Transverse colon (tissue), 4 donors: ENCODE measurements at regions not wholly inside any gene's neighbourhood (a gene's known extent, or its start where the extent isn't known, plus 50 kb on each side); places are given as distances from the start of the nearest gene placed in this dataset.

ENCODE experiments used
- DNase-seq: peaks from one replicate; pipeline ENCODE4 v3.0.0-alpha.2; 2019
- H3K27ac ChIP-seq, 4 donors: fragments of 200-600 bp; sonication (generic); 2 replicates each; pipeline ENCODE4 v1.5.1; 2016 to 2018; ENCODE audit warnings: inconsistent platforms in 4 of 4
- H3K27me3 ChIP-seq: fragments of 200-600 bp; sonication (generic); 2 replicates; pipeline ENCODE4 v1.5.1; 2017; ENCODE audit warnings: inconsistent platforms
- H3K36me3 ChIP-seq, 4 donors: fragments of 200-600 bp; sonication (generic); 2 replicates each; pipeline ENCODE4 v1.5.1; 2017 to 2019; ENCODE audit warnings: inconsistent platforms in 4 of 4
- H3K4me1 ChIP-seq, 4 donors: fragments of 200-600 bp; sonication (generic); 2 replicates each; pipeline ENCODE4 v1.5.1; 2017 to 2020; ENCODE audit warnings: inconsistent platforms in 4 of 4
- H3K4me3 ChIP-seq, 4 donors: fragments of 200-600 bp; sonication (generic); 1 replicate in 1 of 4; 2 replicates in 3 of 4; pipeline versions ENCODE4 v1.5.1 to v1.6.1; 2017 to 2019; ENCODE audit warnings: inconsistent platforms in 4 of 4
- H3K9me3 ChIP-seq, 2 donors: fragments of 200-600 bp; sonication (generic); 2 replicates each; pipeline ENCODE4 v1.5.1; 2017 to 2019; ENCODE audit warnings: inconsistent platforms in 2 of 2
- CTCF ChIP-seq, 5 experiments: fragments of 200-600 bp in 3 of 5; fragments of 450-650 bp in 2 of 5; sonication (generic) in 3 of 5; IDR thresholded peaks; 1 replicate in 2 of 5; 2 replicates in 3 of 5; pipeline ENCODE4 v1.5.1; 2016 to 2017; ENCODE audit warnings: antibody characterized with exemption in 5 of 5, inconsistent platforms in 3 of 5, mild to moderate bottlenecking in 2 of 5, moderate library complexity in 1 of 5
- EP300 ChIP-seq: sonication (generic); formaldehyde crosslinking; IDR thresholded peaks from one replicate; pipeline ENCODE4 v1.6.1; 2017; ENCODE audit warnings: antibody characterized with exemption, low read depth
- POLR2A ChIP-seq: fragments of 450-650 bp; IDR thresholded peaks from one replicate; pipeline ENCODE4 v1.6.1; 2016; ENCODE audit warnings: antibody characterized with exemption, mild to moderate bottlenecking, moderate library complexity
- POLR2AphosphoS5 ChIP-seq, 3 donors: sonication (generic); formaldehyde crosslinking; IDR thresholded peaks; one replicate each; pipeline ENCODE4 v1.6.1; 2016; ENCODE audit warnings: antibody characterized with exemption in 3 of 3
- WGBS, 2 donors: methylation state at CpG; one replicate each; pipeline ENCODE4 v1.1.5; 2018; ENCODE audit warnings: low coverage in 1 of 2; 5-methylcytosine and 5-hydroxymethylcytosine counted together
- in situ Hi-C, 4 donors: fragments of 200-750 bp; cut with MboI; loops; one replicate each; pipeline versions ENCODE4 v1.15.0 to v1.15.1; 2017; ENCODE audit warnings: low sequenced_read_pairs in 3 of 4, low pct_ligation_motif_present in 1 of 4, low pct_unique_long_range_greater_than_20kb in 1 of 4
- intact Hi-C: fragments of 100-400 bp; cut with DNase I; formaldehyde crosslinking; loops from one replicate; pipeline ENCODE4 v1.15.1; 2023; ENCODE audit warnings: low total_unique reads

GRCh38 chr3:178258121-178258520, 278.1 kb upstream of the KCNMB2 start:
- no peak overlapping the region for H3K27ac ChIP-seq
- no peak for DNase-seq
- no peak overlapping the region for H3K4me3 ChIP-seq
- WGBS, 2 donors = 74 to 88% methylated on average over 1 of the region's 1 CpG
- TF ChIP-seq CTCF (IDR thresholded peaks at IDR 0.05) = no peak
- no peak for TF ChIP-seq EP300
- no peak for TF ChIP-seq POLR2AphosphoS5 (IDR thresholded peaks at IDR 0.05)
- no peak for TF ChIP-seq POLR2A
- intact Hi-C loops = no loop called here
- no peaks in the 10 kb centered on the region for H3K9me3 ChIP-seq
- in situ Hi-C loops = no loop called here
- peaks cover 0 to 11% (median 6%) of the 10 kb centered on the region in 4 donors for H3K4me1 ChIP-seq
- no peaks in the 10 kb centered on the region for H3K36me3 ChIP-seq
- no peaks in the 10 kb centered on the region for H3K27me3 ChIP-seq

- Histone ChIP-seq H3K36me3 (no peaks in the 10 kb centered on the region), H3K27me3 (no peaks in the 10 kb centered on the region), H3K4me3 (no peak overlapping the region), H3K4me1 (peaks cover 0 to 11% (median 6%) of the 10 kb centered on the region in 4 donors), H3K27ac (no peak overlapping the region), H3K9me3 (no peaks in the 10 kb centered on the region)
- DNase-seq = no peak
- in situ Hi-C loops (no loop called here), intact Hi-C loops (no loop called here)
- no peak for TF ChIP-seq CTCF (IDR thresholded peaks at IDR 0.05)
- no peak for TF ChIP-seq POLR2A
- no peak for TF ChIP-seq POLR2AphosphoS5 (IDR thresholded peaks at IDR 0.05)
- no peak for TF ChIP-seq EP300
Observed at GRCh38 chr3:178259703-178260102, 276.5 kb upstream of the KCNMB2 start.

DNA sequence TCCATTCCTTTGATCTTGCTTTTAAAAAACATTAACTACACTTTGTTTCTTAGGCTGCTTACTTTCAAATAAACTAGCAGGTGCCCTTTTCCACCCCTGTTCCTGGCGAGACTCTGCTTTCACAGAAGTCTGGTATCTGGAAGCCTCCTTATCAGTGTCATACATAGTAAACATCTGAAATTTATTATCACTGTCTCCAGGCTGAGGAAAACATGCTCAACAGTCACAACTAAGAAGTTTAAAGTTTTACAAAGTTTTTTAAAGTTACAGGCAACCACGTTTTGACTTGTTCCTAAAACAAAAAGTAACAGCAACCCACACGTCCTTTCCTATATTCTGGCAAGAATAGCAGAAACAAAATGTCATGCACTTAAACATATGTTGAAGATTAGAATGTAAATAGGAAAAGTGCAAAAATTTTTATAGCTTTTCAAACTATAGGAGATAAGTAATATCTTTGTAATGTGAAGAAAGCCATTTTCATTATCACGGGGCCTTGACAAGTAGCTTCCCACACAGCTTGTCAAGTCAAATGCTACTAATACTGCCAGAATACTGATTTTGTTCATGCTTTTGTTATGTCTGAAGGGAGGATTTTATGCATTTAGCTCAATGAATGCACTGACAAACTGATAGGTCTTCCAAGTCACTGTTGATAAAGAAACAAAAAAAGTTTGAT, 275.2 kb upstream of the KCNMB2 start:
- H3K27me3 ChIP-seq = no peaks in the 10 kb centered on the region
- H3K4me3 ChIP-seq = no peak overlapping the region
- TF ChIP-seq EP300 (no peak), CTCF (IDR thresholded peaks at IDR 0.05) (no peak), POLR2A (no peak), POLR2AphosphoS5 (IDR thresholded peaks at IDR 0.05) (no peak)
- H3K36me3 ChIP-seq = no peaks in the 10 kb centered on the region
- WGBS, 2 donors = 20 to 21% methylated on average over 4 of the region's 4 CpGs
- no peak overlapping the region for H3K27ac ChIP-seq
- in situ Hi-C loops = no loop called here
- no peaks in the 10 kb centered on the region for H3K9me3 ChIP-seq
- H3K4me1 ChIP-seq = peaks cover 0 to 11% (median 6%) of the 10 kb centered on the region in 4 donors
- intact Hi-C loops = no loop called here
- no peak for DNase-seq

DNA sequence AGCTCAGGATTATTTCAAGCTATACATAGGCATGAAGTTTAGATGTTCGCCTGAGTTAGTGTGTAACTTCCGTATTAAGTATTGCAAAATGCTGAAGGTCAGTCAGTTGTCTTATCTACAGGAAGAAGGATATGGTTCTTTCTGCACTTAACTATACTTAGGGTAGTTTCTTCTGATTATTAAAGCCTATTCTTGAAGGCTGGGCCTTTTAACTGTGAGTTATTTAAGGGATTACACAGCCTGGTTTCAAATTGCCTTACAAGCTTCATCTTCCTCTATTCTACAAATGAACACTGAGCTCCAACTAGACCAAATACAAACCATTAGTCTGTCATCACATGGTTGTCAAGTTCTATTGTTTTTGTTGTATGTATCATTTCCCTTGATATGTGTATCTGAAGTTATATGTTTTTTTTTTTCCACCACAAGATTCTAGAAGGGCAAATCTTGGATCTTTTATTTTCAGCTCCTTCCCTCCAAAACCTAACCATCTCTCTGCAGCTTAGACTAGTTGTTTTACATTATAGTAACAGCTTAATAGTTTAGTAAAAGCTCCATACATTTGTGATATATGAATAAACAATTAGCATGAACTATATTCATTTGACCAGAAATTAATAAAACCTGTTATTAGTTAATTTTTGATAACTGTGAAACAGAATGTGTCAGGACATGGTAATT, 272.9 kb upstream of the KCNMB2 start:
- 83 to 85% methylated on average over 2 of the region's 2 CpGs for WGBS, 2 donors
- Histone ChIP-seq H3K9me3 (no peaks in the 10 kb centered on the region), H3K4me1 (peaks cover 0 to 11% (median 6%) of the 10 kb centered on the region in 4 donors), H3K36me3 (no peaks in the 10 kb centered on the region), H3K27ac (no peak overlapping the region), H3K4me3 (no peak overlapping the region), H3K27me3 (no peaks in the 10 kb centered on the region)
- intact Hi-C loops = no loop called here
- in situ Hi-C loops = no loop called here
- no peak for DNase-seq
- no peak for TF ChIP-seq POLR2AphosphoS5 (IDR thresholded peaks at IDR 0.05)
- TF ChIP-seq CTCF (IDR thresholded peaks at IDR 0.05) = no peak
- TF ChIP-seq POLR2A = no peak
- no peak for TF ChIP-seq EP300
